Neutrophil (primary cell): ENCODE measurements at regions not wholly inside any gene's neighbourhood (a gene's known extent, or its start where the extent isn't known, plus 50 kb on each side); places are given as distances from the start of the nearest gene placed in this dataset.

Experiments
- H3K27ac ChIP-seq: fragments of 200-600 bp; sonication (generic); 2 replicates; pipeline ENCODE4 v1.5.1; 2016; ENCODE audit warnings: mild to moderate bottlenecking, moderate library complexity
- H3K27me3 ChIP-seq: fragments of 200-600 bp; sonication (generic); 2 replicates; pipeline ENCODE4 v1.6.0; 2016; ENCODE audit warnings: mild to moderate bottlenecking
- H3K36me3 ChIP-seq: fragments of 200-600 bp; sonication (generic); 2 replicates; pipeline ENCODE4 v1.5.1; 2017
- H3K4me1 ChIP-seq, 2 experiments: fragments of 200-600 bp in 1 of 2; sonication (generic) in 1 of 2; 1 replicate in 1 of 2; 2 replicates in 1 of 2; pipeline versions ENCODE4 v1.5.1 to v1.6.1; 2013 to 2016; ENCODE audit warnings: low read depth in 1 of 2, low read length in 1 of 2, mild to moderate bottlenecking in 1 of 2, moderate library complexity in 1 of 2; ENCODE audit not compliant: control insufficient read depth in 1 of 2, insufficient read depth in 1 of 2
- H3K4me3 ChIP-seq, 2 experiments: fragments of 200-600 bp in 1 of 2; sonication (generic) in 1 of 2; 1 replicate in 1 of 2; 2 replicates in 1 of 2; pipeline ENCODE4 v1.5.1; 2013 to 2016; ENCODE audit warnings: low read depth in 1 of 2, low read length in 1 of 2, mild to moderate bottlenecking in 1 of 2, moderate library complexity in 1 of 2
- H3K9me3 ChIP-seq: fragments of 200-600 bp; sonication (generic); 2 replicates; pipeline ENCODE4 v1.5.1; 2016
- CTCF ChIP-seq: fragments of 200-600 bp; sonication (generic); IDR thresholded peaks from 2 replicates; pipeline ENCODE4 v1.5.1; 2016; ENCODE audit warnings: antibody characterized with exemption

GRCh38 chr1:91621360-91621759, 120.7 kb downstream of the CDC7 start:
- H3K9me3 ChIP-seq, result no peaks in the 10 kb centered on the region
- TF ChIP-seq CTCF, result no peak
- H3K27me3 ChIP-seq, result peaks cover 24% of the 10 kb centered on the region
- H3K27ac ChIP-seq, result no peak overlapping the region
- no peaks in the 10 kb centered on the region for H3K36me3 ChIP-seq
- H3K4me1 ChIP-seq, result no peaks in the 10 kb centered on the region
- H3K4me3 ChIP-seq, result no peak overlapping the region

GRCh38 chr1:91621907-91622306, 121.3 kb downstream of the CDC7 start:
- TF ChIP-seq CTCF, result no peak
- H3K27ac ChIP-seq, result no peak overlapping the region
- no peaks in the 10 kb centered on the region for H3K36me3 ChIP-seq
- no peak overlapping the region for H3K4me3 ChIP-seq
- no peaks in the 10 kb centered on the region for H3K4me1 ChIP-seq
- peaks cover 24% of the 10 kb centered on the region for H3K27me3 ChIP-seq
- no peaks in the 10 kb centered on the region for H3K9me3 ChIP-seq

GRCh38 chr1:91622616-91623015, 122.0 kb downstream of the CDC7 start:
- H3K9me3 ChIP-seq, result no peaks in the 10 kb centered on the region
- H3K4me1 ChIP-seq, result no peaks in the 10 kb centered on the region

GRCh38 chr1:91623020-91623419, 122.4 kb downstream of the CDC7 start:
- no peak overlapping the region for H3K4me3 ChIP-seq
- H3K27ac ChIP-seq, result no peak overlapping the region
- TF ChIP-seq CTCF, result no peak
- no peaks in the 10 kb centered on the region for H3K36me3 ChIP-seq
- peaks cover 17% of the 10 kb centered on the region for H3K27me3 ChIP-seq
- no peaks in the 10 kb centered on the region for H3K9me3 ChIP-seq
- no peaks in the 10 kb centered on the region for H3K4me1 ChIP-seq

More at GRCh38 chr1:91622616-91623015, 122.0 kb downstream of the CDC7 start:
- H3K4me3 ChIP-seq, result no peak overlapping the region
- no peak overlapping the region for H3K27ac ChIP-seq
- no peaks in the 10 kb centered on the region for H3K36me3 ChIP-seq
- TF ChIP-seq CTCF, result no peak
- H3K27me3 ChIP-seq, result peaks cover 22% of the 10 kb centered on the region

GRCh38 chr1:91624331-91624730, 123.7 kb downstream of the CDC7 start:
- TF ChIP-seq CTCF, result no peak
- no peak overlapping the region for H3K4me3 ChIP-seq
- H3K9me3 ChIP-seq, result no peaks in the 10 kb centered on the region
- peaks cover 4% of the 10 kb centered on the region for H3K27me3 ChIP-seq
- no peaks in the 10 kb centered on the region for H3K36me3 ChIP-seq
- no peak overlapping the region for H3K27ac ChIP-seq
- H3K4me1 ChIP-seq, result no peaks in the 10 kb centered on the region
